GM13976 (cell line): ENCODE measurements at regions not wholly inside any gene's neighbourhood (a gene's known extent, or its start where the extent isn't known, plus 50 kb on each side); places are given as distances from the start of the nearest gene placed in this dataset.

ENCODE experiments used
- DNase-seq: peaks from one replicate; pipeline ENCODE4 v3.0.0; 2012; ENCODE audit warnings: low spot score
- in situ Hi-C: fragments of 300-500 bp; cut with MboI; formaldehyde crosslinking; loops from one replicate; pipeline ENCODE4 v1.12.0; 2022; ENCODE audit warnings: low sequenced_read_pairs, mixed read lengths, inconsistent platforms; ENCODE audit not compliant: unreplicated experiment
- TF ChIP-seq, protein P1 (sequence below): IDR thresholded peaks from 2 replicates; pipeline ENCODE4 v1.5.1; 2012; ENCODE audit warnings: borderline replicate concordance, mild to moderate bottlenecking; ENCODE audit not compliant: insufficient read depth; ENCODE audit errors: extremely low read depth, missing control alignments, control extremely low read depth

- in situ Hi-C loops = no loop called here
- TF ChIP-seq, protein P1, sequence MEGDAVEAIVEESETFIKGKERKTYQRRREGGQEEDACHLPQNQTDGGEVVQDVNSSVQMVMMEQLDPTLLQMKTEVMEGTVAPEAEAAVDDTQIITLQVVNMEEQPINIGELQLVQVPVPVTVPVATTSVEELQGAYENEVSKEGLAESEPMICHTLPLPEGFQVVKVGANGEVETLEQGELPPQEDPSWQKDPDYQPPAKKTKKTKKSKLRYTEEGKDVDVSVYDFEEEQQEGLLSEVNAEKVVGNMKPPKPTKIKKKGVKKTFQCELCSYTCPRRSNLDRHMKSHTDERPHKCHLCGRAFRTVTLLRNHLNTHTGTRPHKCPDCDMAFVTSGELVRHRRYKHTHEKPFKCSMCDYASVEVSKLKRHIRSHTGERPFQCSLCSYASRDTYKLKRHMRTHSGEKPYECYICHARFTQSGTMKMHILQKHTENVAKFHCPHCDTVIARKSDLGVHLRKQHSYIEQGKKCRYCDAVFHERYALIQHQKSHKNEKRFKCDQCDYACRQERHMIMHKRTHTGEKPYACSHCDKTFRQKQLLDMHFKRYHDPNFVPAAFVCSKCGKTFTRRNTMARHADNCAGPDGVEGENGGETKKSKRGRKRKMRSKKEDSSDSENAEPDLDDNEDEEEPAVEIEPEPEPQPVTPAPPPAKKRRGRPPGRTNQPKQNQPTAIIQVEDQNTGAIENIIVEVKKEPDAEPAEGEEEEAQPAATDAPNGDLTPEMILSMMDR = no peak
- no peak for DNase-seq
Observed at GRCh38 chr4:124591637-124592036, 120.9 kb downstream of the ANKRD50 start.

DNA sequence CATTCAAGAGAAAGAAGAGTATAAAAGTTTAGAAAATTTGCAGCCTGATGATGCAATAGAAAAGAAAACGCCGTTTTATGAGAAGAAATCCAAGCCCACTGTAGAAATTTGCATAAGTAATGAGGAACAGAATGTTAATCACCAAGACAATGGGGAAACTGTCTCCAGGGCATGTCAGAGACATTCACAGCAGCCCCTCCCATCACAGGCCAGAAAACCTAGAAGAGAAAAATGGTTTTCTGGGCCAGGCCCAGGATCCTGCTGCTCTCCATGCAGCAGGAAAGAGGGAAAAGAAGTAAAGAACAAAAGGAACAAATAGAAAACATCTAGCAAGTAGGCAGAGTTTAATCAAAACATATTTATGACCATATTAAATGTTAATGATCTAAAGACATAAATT is 119.0 kb downstream of the ANKRD50 start:
- TF ChIP-seq, protein P1 = no peak
- in situ Hi-C loops = no loop called here
- DNase-seq = no peak

- no peak for DNase-seq
- TF ChIP-seq, protein P1 = no peak
- in situ Hi-C loops = no loop called here
Observed at GRCh38 chr4:124594945-124595344, 117.6 kb downstream of the ANKRD50 start.

DNA sequence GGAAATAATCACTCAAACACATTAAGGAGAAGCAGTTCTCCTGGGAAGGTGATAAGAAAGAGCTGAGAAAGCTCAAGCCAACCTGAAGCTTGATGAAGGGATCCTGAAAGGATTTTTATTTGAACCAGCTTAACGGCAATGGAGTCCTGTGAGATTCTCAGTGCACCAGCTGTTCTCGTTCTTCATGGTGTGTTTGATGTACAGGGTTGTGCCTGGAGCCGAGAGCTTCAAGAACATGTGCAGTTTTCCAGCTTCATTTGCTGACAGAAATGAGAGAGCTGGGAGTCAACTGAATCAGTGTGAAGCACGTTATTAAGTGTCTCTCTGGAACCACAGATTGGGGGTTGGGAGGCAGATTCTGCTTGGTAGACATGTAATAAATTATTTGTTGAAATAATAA is 115.7 kb downstream of the ANKRD50 start:
- DNase-seq = no peak
- TF ChIP-seq, protein P1 = no peak
- in situ Hi-C loops = no loop called here

DNA sequence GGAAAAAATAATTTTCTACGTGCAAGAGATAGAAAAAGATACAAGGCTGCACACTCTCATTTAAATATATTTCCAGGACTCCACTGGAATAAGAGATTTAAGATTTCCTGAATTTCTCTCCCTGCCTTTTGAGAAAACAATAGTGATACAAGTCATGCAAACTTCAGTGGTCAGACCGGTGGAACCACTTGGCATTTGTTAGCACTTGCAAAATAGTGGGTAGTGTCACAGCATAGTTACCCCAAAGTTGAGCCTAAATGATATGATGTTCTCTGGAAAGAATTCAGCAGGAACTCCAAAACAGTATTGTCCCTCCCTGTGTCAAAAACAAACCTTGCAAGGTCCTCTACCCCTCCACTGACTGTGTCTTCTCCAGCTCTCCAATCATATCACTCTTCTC is 102.3 kb downstream of the ANKRD50 start:
- DNase-seq = no peak
- TF ChIP-seq, protein P1 = no peak
- in situ Hi-C loops = no loop called here
